VCaP (cell line): ENCODE measurements at regions not wholly inside any gene's neighbourhood (a gene's known extent, or its start where the extent isn't known, plus 50 kb on each side); places are given as distances from the start of the nearest gene placed in this dataset.
A peak's percentile ranks its signal among the peaks of the same experiment; 100 is the strongest.

Experiments used
- H3K27ac ChIP-seq: fragments of 450-650 bp; 2 replicates; pipeline ENCODE4 v1.5.1; 2017
- CTCF ChIP-seq: fragments of 450-650 bp; conservative IDR thresholded peaks from 2 replicates; pipeline ENCODE4 v1.5.1; 2017; ENCODE audit warnings: mild to moderate bottlenecking, moderate library complexity

- H3K27ac ChIP-seq = no peak overlapping the region
- TF ChIP-seq CTCF = no peak
Measured at GRCh38 chr6:2465336-2465735, 219.9 kb upstream of the GMDS start.

GRCh38 chr6:2464641-2465040 is 219.2 kb upstream of the GMDS start:
- no peak for TF ChIP-seq CTCF
- H3K27ac ChIP-seq = no peak overlapping the region

- no peak overlapping the region for H3K27ac ChIP-seq
- no peak for TF ChIP-seq CTCF
Measured at GRCh38 chr6:2462831-2463230, 217.4 kb upstream of the GMDS start.

GRCh38 chr6:2460216-2460745 is 214.9 kb upstream of the GMDS start:
- H3K27ac ChIP-seq = no peak overlapping the region
- no peak for TF ChIP-seq CTCF

- H3K27ac ChIP-seq = no peak overlapping the region
- no peak for TF ChIP-seq CTCF
Measured at GRCh38 chr6:2454180-2454579, 208.8 kb upstream of the GMDS start.

- H3K27ac ChIP-seq = no peak overlapping the region
- TF ChIP-seq CTCF = peak; percentile 16; the same call in 1 of the 2 replicates
Measured at GRCh38 chr6:2450546-2450945, 205.1 kb upstream of the GMDS start.

- TF ChIP-seq CTCF = no peak
Measured at GRCh38 chr6:2449572-2449940, 204.2 kb upstream of the GMDS start.

More at GRCh38 chr6:2449572-2449940, 204.2 kb upstream of the GMDS start:
- no peak overlapping the region for H3K27ac ChIP-seq
